ENCODE measurements at regions not wholly inside any gene's neighbourhood (a gene's known extent, or its start where the extent isn't known, plus 50 kb on each side); places are given as distances from the start of the nearest gene placed in this dataset.

DNA sequence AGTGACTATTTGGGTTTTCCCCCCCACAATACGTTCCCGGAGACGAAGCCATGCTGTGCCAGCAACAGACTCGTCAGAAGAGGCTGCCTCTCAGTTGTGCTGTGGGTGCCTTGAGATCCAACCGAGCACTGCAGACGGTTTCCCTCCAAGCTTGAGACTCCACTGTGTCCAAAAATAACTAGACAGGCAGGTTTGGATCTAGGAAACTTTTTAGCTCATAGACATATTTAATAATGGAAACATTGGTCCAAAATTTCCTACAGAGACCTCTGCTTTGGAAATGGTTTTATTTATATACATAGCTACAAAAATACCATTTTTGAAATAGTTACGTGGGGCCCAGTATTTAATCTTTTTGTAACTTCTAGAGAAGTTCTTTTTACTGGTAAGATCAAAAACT lies 63.1 kb upstream of the SPATS2L start:
- TF ChIP-seq, protein P1, sequence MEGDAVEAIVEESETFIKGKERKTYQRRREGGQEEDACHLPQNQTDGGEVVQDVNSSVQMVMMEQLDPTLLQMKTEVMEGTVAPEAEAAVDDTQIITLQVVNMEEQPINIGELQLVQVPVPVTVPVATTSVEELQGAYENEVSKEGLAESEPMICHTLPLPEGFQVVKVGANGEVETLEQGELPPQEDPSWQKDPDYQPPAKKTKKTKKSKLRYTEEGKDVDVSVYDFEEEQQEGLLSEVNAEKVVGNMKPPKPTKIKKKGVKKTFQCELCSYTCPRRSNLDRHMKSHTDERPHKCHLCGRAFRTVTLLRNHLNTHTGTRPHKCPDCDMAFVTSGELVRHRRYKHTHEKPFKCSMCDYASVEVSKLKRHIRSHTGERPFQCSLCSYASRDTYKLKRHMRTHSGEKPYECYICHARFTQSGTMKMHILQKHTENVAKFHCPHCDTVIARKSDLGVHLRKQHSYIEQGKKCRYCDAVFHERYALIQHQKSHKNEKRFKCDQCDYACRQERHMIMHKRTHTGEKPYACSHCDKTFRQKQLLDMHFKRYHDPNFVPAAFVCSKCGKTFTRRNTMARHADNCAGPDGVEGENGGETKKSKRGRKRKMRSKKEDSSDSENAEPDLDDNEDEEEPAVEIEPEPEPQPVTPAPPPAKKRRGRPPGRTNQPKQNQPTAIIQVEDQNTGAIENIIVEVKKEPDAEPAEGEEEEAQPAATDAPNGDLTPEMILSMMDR (IDR thresholded peaks at IDR 0.05 in 4 of 5, conservative IDR thresholded peaks at IDR 0.05 in 1 of 5), result no peak
- no peak for TF ChIP-seq POLR2A (IDR thresholded peaks at IDR 0.05)
